GM12878 (cell line): ENCODE measurements at regions not wholly inside any gene's neighbourhood (a gene's known extent, or its start where the extent isn't known, plus 50 kb on each side); places are given as distances from the start of the nearest gene placed in this dataset.

Experiments
- CBX5 ChIP-seq: sonication (generic); IDR thresholded peaks from 2 replicates; pipeline ENCODE4 v1.6.1; 2016; ENCODE audit warnings: low read depth, moderate library complexity, mild to moderate bottlenecking, inconsistent platforms
- CREB1 ChIP-seq: IDR thresholded peaks from 2 replicates; pipeline ENCODE4 v1.6.1; 2012; ENCODE audit warnings: low read depth, mild to moderate bottlenecking, inconsistent platforms
- ESRRA ChIP-seq: IDR thresholded peaks from 2 replicates; pipeline ENCODE4 v1.6.1; 2012; ENCODE audit warnings: mild to moderate bottlenecking, low read length, improper control_type of control experiment
- GATAD2B ChIP-seq: fragments of 450-650 bp; conservative IDR thresholded peaks from 2 replicates; pipeline ENCODE4 v1.6.1; 2017; ENCODE audit warnings: low read depth, mild to moderate bottlenecking, moderate library complexity
- NRF1 ChIP-seq: conservative IDR thresholded peaks from 2 replicates; pipeline ENCODE4 v1.6.1; 2011; ENCODE audit warnings: mild to moderate bottlenecking, low read depth, low read length, improper control_type of control experiment
- RELB ChIP-seq: fragments of 450-650 bp; IDR thresholded peaks from 2 replicates; pipeline ENCODE4 v1.6.1; 2017; ENCODE audit warnings: low read depth, mild to moderate bottlenecking, moderate library complexity
- RUNX3 ChIP-seq: IDR thresholded peaks from 2 replicates; pipeline ENCODE4 v1.6.1; 2012; ENCODE audit warnings: low read length, inconsistent platforms
- USF1 ChIP-seq: IDR thresholded peaks from 2 replicates; pipeline ENCODE4 v1.6.1; 2011; ENCODE audit warnings: borderline replicate concordance, low read depth, mild to moderate bottlenecking, moderate library complexity, mixed read lengths, low read length; ENCODE audit not compliant: insufficient read depth; ENCODE audit errors: extremely low read length
- ZBTB40 ChIP-seq: fragments of 450-650 bp; IDR thresholded peaks from 2 replicates; pipeline ENCODE4 v1.6.1; 2016; ENCODE audit warnings: mild to moderate bottlenecking, moderate library complexity, borderline replicate concordance

- TF ChIP-seq RUNX3 = no peak
- no peak for TF ChIP-seq ESRRA
- TF ChIP-seq USF1 = no peak
- TF ChIP-seq NRF1 = no peak
- TF ChIP-seq CREB1 = no peak
- no peak for TF ChIP-seq ZBTB40
- no peak for TF ChIP-seq RELB
- TF ChIP-seq GATAD2B = no peak
- no peak for TF ChIP-seq CBX5
Measured at GRCh38 chr14:83777516-83777915, 1752.4 kb upstream of the FLRT2 start (continued).
